ENCODE measurements at regions not wholly inside any gene's neighbourhood (a gene's known extent, or its start where the extent isn't known, plus 50 kb on each side); places are given as distances from the start of the nearest gene placed in this dataset.

GRCh38 chr4:27894951-27895350, 1034.3 kb downstream of the STIM2 start:
- no peaks in the 10 kb centered on the region for H3K27me3 ChIP-seq

GRCh38 chr4:27908356-27908755, 1047.7 kb downstream of the STIM2 start:
- Histone ChIP-seq H3K9me3 (no peaks in the 10 kb centered on the region), H3K4me3 (no peak overlapping the region), H3K27ac (no peak overlapping the region), H3K27me3 (no peaks in the 10 kb centered on the region), H3K36me3 (no peaks in the 10 kb centered on the region), H3K4me1 (no peaks in the 10 kb centered on the region)
- no peak for TF ChIP-seq POLR2AphosphoS5 (IDR thresholded peaks at IDR 0.05)
- no peak for TF ChIP-seq CTCF (IDR thresholded peaks at IDR 0.05)
- no peak for TF ChIP-seq EP300 (IDR thresholded peaks at IDR 0.05)
- no peak for TF ChIP-seq POLR2A (IDR thresholded peaks at IDR 0.05)
- ATAC-seq (ENCODE audit: low FRiP score in 2 of 2), result no peak
- WGBS, 2 donors, result 71 to 74% methylated on average over 3 of the region's 3 CpGs
- DNase-seq, result no peak

More at GRCh38 chr4:27894951-27895350, 1034.3 kb downstream of the STIM2 start:
- Histone ChIP-seq H3K4me1 (no peaks in the 10 kb centered on the region), H3K36me3 (no peaks in the 10 kb centered on the region), H3K9me3 (no peaks in the 10 kb centered on the region), H3K27ac (no peak overlapping the region), H3K4me3 (no peak overlapping the region)
- DNase-seq (no peak), ATAC-seq (ENCODE audit: low FRiP score in 2 of 2) (no peak)
- 76 to 85% methylated on average over 2 of the region's 2 CpGs for whole genome bisulfite sequencing, 2 donors
- no peak for TF ChIP-seq CTCF (IDR thresholded peaks at IDR 0.05)
- no peak for TF ChIP-seq POLR2A (IDR thresholded peaks at IDR 0.05)
- no peak for TF ChIP-seq POLR2AphosphoS5 (IDR thresholded peaks at IDR 0.05)
- TF ChIP-seq EP300 (IDR thresholded peaks at IDR 0.05), result no peak

- Histone ChIP-seq H3K27ac (no peak overlapping the region), H3K4me1 (no peaks in the 10 kb centered on the region), H3K4me3 (no peak overlapping the region), H3K9me3 (no peaks in the 10 kb centered on the region), H3K36me3 (no peaks in the 10 kb centered on the region), H3K27me3 (no peaks in the 10 kb centered on the region)
- TF ChIP-seq EP300 (IDR thresholded peaks at IDR 0.05) (no peak), POLR2AphosphoS5 (IDR thresholded peaks at IDR 0.05) (no peak), POLR2A (IDR thresholded peaks at IDR 0.05) (no peak), CTCF (IDR thresholded peaks at IDR 0.05) (no peak)
- WGBS, 2 donors, result 6 to 51% methylated on average over 2 of the region's 2 CpGs
- no peak for DNase-seq
- no peak for ATAC-seq (ENCODE audit: low FRiP score in 2 of 2)
Measured at GRCh38 chr4:27910227-27910626, 1049.6 kb downstream of the STIM2 start.

GRCh38 chr4:27911047-27911446, 1050.4 kb downstream of the STIM2 start:
- no peak for DNase-seq
- no peaks in the 10 kb centered on the region for H3K27me3 ChIP-seq
- no peak overlapping the region for H3K4me3 ChIP-seq
- H3K27ac ChIP-seq, result no peak overlapping the region
- TF ChIP-seq POLR2A (IDR thresholded peaks at IDR 0.05), result no peak
- TF ChIP-seq CTCF (IDR thresholded peaks at IDR 0.05), result no peak
- TF ChIP-seq EP300 (IDR thresholded peaks at IDR 0.05), result no peak
- no peak for TF ChIP-seq POLR2AphosphoS5 (IDR thresholded peaks at IDR 0.05)
- no peaks in the 10 kb centered on the region for H3K9me3 ChIP-seq
- H3K4me1 ChIP-seq, result no peaks in the 10 kb centered on the region
- 68 to 72% methylated on average over 2 of the region's 2 CpGs for WGBS, 2 donors
- no peak for ATAC-seq (ENCODE audit: low FRiP score in 2 of 2)
- no peaks in the 10 kb centered on the region for H3K36me3 ChIP-seq

- Histone ChIP-seq H3K4me3 (no peak overlapping the region), H3K27ac (no peak overlapping the region), H3K9me3 (no peaks in the 10 kb centered on the region), H3K4me1 (no peaks in the 10 kb centered on the region), H3K36me3 (no peaks in the 10 kb centered on the region), H3K27me3 (no peaks in the 10 kb centered on the region)
- DNase-seq (no peak), ATAC-seq (ENCODE audit: low FRiP score in 2 of 2) (no peak)
- no peak for TF ChIP-seq CTCF (IDR thresholded peaks at IDR 0.05)
- no peak for TF ChIP-seq EP300 (IDR thresholded peaks at IDR 0.05)
- no peak for TF ChIP-seq POLR2A (IDR thresholded peaks at IDR 0.05)
- TF ChIP-seq POLR2AphosphoS5 (IDR thresholded peaks at IDR 0.05), result no peak
- 73 to 88% methylated on average over 1 of the region's 1 CpG for WGBS, 2 donors
Measured at GRCh38 chr4:27913738-27914137, 1053.1 kb downstream of the STIM2 start.
